IMR-90 (cell line): ENCODE measurements at regions not wholly inside any gene's neighbourhood (a gene's known extent, or its start where the extent isn't known, plus 50 kb on each side); places are given as distances from the start of the nearest gene placed in this dataset.

Experiments
- ATAC-seq: fragments of 200-7000 bp; cut with Tn5 transposase; 2 replicates; pipeline ENCODE4 v1.9.1; 2020; ENCODE audit warnings: low read depth, mild to moderate bottlenecking, moderate library complexity
- BruUV-seq: library from RNA; stranded (reverse); fragments of 400-500 nt; replicated peaks from 2 replicates; lab custom pipeline; 2021; lab: Mats Ljungman, UMichigan
- CTCF ChIA-PET: fragments of 300-600 bp; formaldehyde crosslinking; extraction: SDS; loops from one replicate; lab custom pipeline; 2021; ENCODE audit warnings: antibody characterized with exemption; lab: Yijun Ruan, JAX
- POLR2A ChIA-PET: fragments of 300-600 bp; sonication (Branson Sonifier 250); formaldehyde crosslinking; loops from one replicate; lab custom pipeline; 2022; ENCODE audit warnings: antibody characterized with exemption; ENCODE audit not compliant: unreplicated experiment; lab: Charles Lee
- DNase-seq: peaks from one replicate; pipeline ENCODE4 v3.0.0; 2013
- H2AFZ ChIP-seq: replicated peaks from 2 replicates; pipeline ENCODE3; 2013; ENCODE audit warnings: low read length, mild to moderate bottlenecking; ENCODE audit not compliant: poor library complexity
- H2AK5ac ChIP-seq: 2 replicates; pipeline ENCODE4 v1.6.1; 2013; ENCODE audit warnings: low read depth, low read length, inconsistent platforms
- H2AK9ac ChIP-seq: replicated peaks from 2 replicates; pipeline ENCODE3; 2013; ENCODE audit warnings: mild to moderate bottlenecking, low read depth, low read length, moderate library complexity; ENCODE audit not compliant: poor library complexity
- H2BK120ac ChIP-seq: 2 replicates; pipeline ENCODE4 v1.6.1; 2013; ENCODE audit warnings: low read depth, low read length, inconsistent platforms
- H2BK15ac ChIP-seq: 3 replicates; pipeline ENCODE4 v1.6.1; 2013; ENCODE audit warnings: low read depth, low read length, inconsistent platforms
- H2BK20ac ChIP-seq: 2 replicates; pipeline ENCODE4 v1.6.1; 2013; ENCODE audit warnings: low read depth, mild to moderate bottlenecking, inconsistent platforms, low read length, moderate library complexity
- H2BK5ac ChIP-seq: 2 replicates; pipeline ENCODE4 v1.6.1; 2013; ENCODE audit warnings: mild to moderate bottlenecking, low read depth, low read length, inconsistent platforms; ENCODE audit not compliant: poor library complexity, severe bottlenecking
- H3K14ac ChIP-seq: replicated peaks from 2 replicates; pipeline ENCODE4 v1.6.1; 2013; ENCODE audit warnings: low read depth, low read length, inconsistent platforms
- H3K18ac ChIP-seq: 2 replicates; pipeline ENCODE4 v1.6.1; 2013; ENCODE audit warnings: low read depth, low read length, control low read depth
- H3K23ac ChIP-seq: 2 replicates; pipeline ENCODE4 v1.6.1; 2013; ENCODE audit warnings: low read depth, low read length, inconsistent platforms
- H3K27ac ChIP-seq: 2 replicates; pipeline ENCODE4 v1.5.1; 2013; ENCODE audit warnings: mild to moderate bottlenecking, control low read depth, low read length; ENCODE audit not compliant: insufficient read depth
- H3K27me3 ChIP-seq: 2 replicates; pipeline ENCODE4 v1.6.1; 2013; ENCODE audit warnings: low read length; ENCODE audit not compliant: control insufficient read depth, insufficient read depth
- H3K36me3 ChIP-seq: 2 replicates; pipeline ENCODE4 v1.6.1; 2013; ENCODE audit warnings: low read length, mixed read lengths; ENCODE audit not compliant: control insufficient read depth, insufficient read depth
- H3K4ac ChIP-seq: 2 replicates; pipeline ENCODE4 v1.6.1; 2013; ENCODE audit warnings: low read depth, low read length, inconsistent platforms
- H3K4me1 ChIP-seq: 2 replicates; pipeline ENCODE4 v1.6.1; 2013; ENCODE audit warnings: low read length, mixed read lengths; ENCODE audit not compliant: control insufficient read depth, insufficient read depth
- H3K4me2 ChIP-seq: 2 replicates; pipeline ENCODE4 v1.6.1; 2013; ENCODE audit warnings: low read depth, mild to moderate bottlenecking, control low read depth, low read length, moderate library complexity
- H3K4me3 ChIP-seq: 2 replicates; pipeline ENCODE4 v1.5.1; 2013; ENCODE audit warnings: low read depth, mild to moderate bottlenecking, control low read depth, low read length, moderate library complexity; ENCODE audit not compliant: insufficient read depth
- H3K56ac ChIP-seq: 2 replicates; pipeline ENCODE4 v1.6.1; 2013; ENCODE audit warnings: low read length, inconsistent platforms; ENCODE audit not compliant: insufficient read depth; ENCODE audit errors: extremely low read depth
- H3K79me1 ChIP-seq, 2 experiments: 2 replicates each; pipeline ENCODE4 v1.6.1; 2013; ENCODE audit warnings: low read length in 2 of 2, inconsistent platforms in 1 of 2, low read depth in 1 of 2
- H3K9ac ChIP-seq: 2 replicates; pipeline ENCODE4 v1.6.1; 2013; ENCODE audit warnings: low read depth, low read length, control low read depth
- H3K9me1 ChIP-seq: 2 replicates; pipeline ENCODE4 v1.6.1; 2013; ENCODE audit warnings: low read length, inconsistent platforms; ENCODE audit not compliant: insufficient read depth
- H3K9me3 ChIP-seq: 2 replicates; pipeline ENCODE4 v1.6.1; 2013; ENCODE audit warnings: low read length; ENCODE audit not compliant: control insufficient read depth, insufficient read depth
- H4K20me1 ChIP-seq: 2 replicates; pipeline ENCODE4 v1.6.1; 2013; ENCODE audit warnings: low read length, inconsistent platforms; ENCODE audit not compliant: insufficient read depth
- H4K5ac ChIP-seq: 2 replicates; pipeline ENCODE4 v1.6.1; 2013; ENCODE audit warnings: mild to moderate bottlenecking, low read depth, low read length, control low read depth
- H4K8ac ChIP-seq, 2 experiments: 2 replicates each; pipeline ENCODE4 v1.6.1; 2013; ENCODE audit warnings: low read depth in 2 of 2, low read length in 2 of 2, control low read depth in 1 of 2, inconsistent platforms in 1 of 2
- H4K91ac ChIP-seq: 2 replicates; pipeline ENCODE4 v1.6.1; 2013; ENCODE audit warnings: low read depth, low read length, inconsistent platforms; ENCODE audit not compliant: insufficient read depth
- MAFK ChIP-seq: IDR thresholded peaks from 2 replicates; pipeline ENCODE4 v1.6.1; 2012; ENCODE audit warnings: low read depth, low read length, improper control_type of control experiment
- RFX5 ChIP-seq: IDR thresholded peaks from 2 replicates; pipeline ENCODE4 v1.8.0; 2012; ENCODE audit warnings: low read depth, mild to moderate bottlenecking, low read length, moderate library complexity
- USF2 ChIP-seq: fragments of 150-350 bp; IDR thresholded peaks from 2 replicates; pipeline ENCODE4 v1.6.1; 2017; ENCODE audit warnings: mild to moderate bottlenecking, antibody characterized with exemption, low read length, low read depth
- WGBS, 2 experiments: methylation state at CpG; one replicate each; pipeline versions ENCODE4 v1.1.5 to v1.1.7; 2013; ENCODE audit warnings: missing lambda C conversion rate in 2 of 2; ENCODE audit not compliant: insufficient read length in 1 of 2; ENCODE audit errors: extremely low coverage in 2 of 2; 5-methylcytosine and 5-hydroxymethylcytosine counted together
- dilution Hi-C: fragments of 300-500 bp; cut with HindIII; formaldehyde crosslinking; loops from one replicate; pipeline ENCODE4 v1.14.3; 2018; ENCODE audit warnings: low sequenced_read_pairs; ENCODE audit not compliant: unreplicated experiment
- in situ Hi-C: fragments of 300-500 bp; cut with MboI; formaldehyde crosslinking; loops from 3 replicates; pipeline ENCODE4 v1.14.3; 2019; ENCODE audit warnings: low sequenced_read_pairs, inconsistent platforms, mixed read lengths
- intact Hi-C: fragments of 100-400 bp; cut with micrococcal nuclease; formaldehyde crosslinking; loops from 2 replicates; pipeline ENCODE4 v1.10.0; 2022

GRCh38 chr5:159735036-159735435 is 181.2 kb upstream of the ADRA1B start:
- no peaks in the 10 kb centered on the region for H4K20me1 ChIP-seq
- no peak overlapping the region for H3K18ac ChIP-seq
- no TSS peak for BruUV-seq
- intact Hi-C loops = no loop called here
- no peak overlapping the region for H4K91ac ChIP-seq
- ATAC-seq = no peak
- WGBS, 2 experiments = no CpG with 5 or more reads among the region's 2 CpGs
- no peaks in the 10 kb centered on the region for H3K36me3 ChIP-seq
- no peak overlapping the region for H3K14ac ChIP-seq
- in situ Hi-C loops = no loop called here
- no peaks in the 10 kb centered on the region for H3K79me1 ChIP-seq
- no peak overlapping the region for H4K8ac ChIP-seq
- no peak overlapping the region for H4K5ac ChIP-seq
- H2BK5ac ChIP-seq = no peak overlapping the region
- peaks cover 15% of the 10 kb centered on the region for H3K27me3 ChIP-seq
- dilution Hi-C loops = no loop called here
- H3K9me3 ChIP-seq = no peaks in the 10 kb centered on the region; the same call in none of the 2 replicates
- H3K4me1 ChIP-seq = no peaks in the 10 kb centered on the region
- DNase-seq = no peak
- H3K9me1 ChIP-seq = no peaks in the 10 kb centered on the region
- no peak overlapping the region for H2AK9ac ChIP-seq
- no peak overlapping the region for H2AK5ac ChIP-seq
- no peak overlapping the region for H3K4me2 ChIP-seq
- no peak overlapping the region for H3K27ac ChIP-seq
- no peak overlapping the region for H3K9ac ChIP-seq
- no peak overlapping the region for H3K4me3 ChIP-seq
- no peak overlapping the region for H2BK15ac ChIP-seq
- POLR2A ChIA-PET = no interaction called here
- H3K4ac ChIP-seq = no peak overlapping the region
- no peak overlapping the region for H3K56ac ChIP-seq
- CTCF ChIA-PET = no interaction called here
- H2BK120ac ChIP-seq = no peak overlapping the region
- no peak overlapping the region for H3K23ac ChIP-seq
- TF ChIP-seq RFX5 (no peak), MAFK (no peak), USF2 (no peak)
- H2BK20ac ChIP-seq = no peak overlapping the region
- no peak overlapping the region for H2AFZ ChIP-seq
